GM12892 (cell line): ENCODE measurements at regions not wholly inside any gene's neighbourhood (a gene's known extent, or its start where the extent isn't known, plus 50 kb on each side); places are given as distances from the start of the nearest gene placed in this dataset.
"Not testable (repeated sequence)": the region's sequence is repeated elsewhere in the genome, so short reads cannot be mapped to it uniquely, and the experiment has no call there.

Experiments
- DNase-seq: peaks from one replicate; pipeline ENCODE4 v3.0.0; 2011; ENCODE audit not compliant: insufficient read length
- FAIRE-seq: peaks from 2 replicates; lab custom pipeline; 2011; peaks lifted over from hg19 to GRCh38; lab: Jason Lieb, UNC
- POLR2A ChIP-seq: IDR thresholded peaks from 2 replicates; pipeline ENCODE4 v1.6.1; 2011; ENCODE audit warnings: low read depth, low read length, control low read depth
- POLR2AphosphoS5 ChIP-seq: IDR thresholded peaks from 2 replicates; pipeline ENCODE4 v1.6.1; 2011; ENCODE audit warnings: low read depth, low read length, control low read depth
- TAF1 ChIP-seq: IDR thresholded peaks from 2 replicates; pipeline ENCODE4 v1.6.1; 2011; ENCODE audit warnings: low read depth, mild to moderate bottlenecking, control low read depth, low read length, borderline replicate concordance

DNA sequence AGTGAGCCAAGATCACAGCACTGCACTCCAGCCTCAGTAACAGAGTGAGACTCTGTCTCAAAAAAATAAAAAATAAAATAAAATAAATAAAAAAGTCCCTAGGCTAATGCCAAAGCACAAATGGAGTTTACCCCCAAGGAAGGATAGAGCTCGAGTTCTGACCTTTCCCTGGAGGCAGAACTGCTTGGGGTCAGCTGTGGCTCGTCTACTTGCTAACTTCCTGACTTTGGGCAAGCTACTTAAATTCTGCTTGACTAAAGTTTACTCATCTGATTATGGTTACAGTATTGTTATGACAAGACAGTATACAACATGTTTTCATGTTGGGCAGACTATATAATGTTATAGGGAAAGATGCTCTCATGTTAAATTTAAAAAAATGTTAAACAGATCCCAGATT is 359.2 kb downstream of the DNAH5 start:
- FAIRE-seq, result no peak
- no peak for DNase-seq
- TF ChIP-seq POLR2A, result no peak
- no peak for TF ChIP-seq TAF1
- no peak for TF ChIP-seq POLR2AphosphoS5

DNA sequence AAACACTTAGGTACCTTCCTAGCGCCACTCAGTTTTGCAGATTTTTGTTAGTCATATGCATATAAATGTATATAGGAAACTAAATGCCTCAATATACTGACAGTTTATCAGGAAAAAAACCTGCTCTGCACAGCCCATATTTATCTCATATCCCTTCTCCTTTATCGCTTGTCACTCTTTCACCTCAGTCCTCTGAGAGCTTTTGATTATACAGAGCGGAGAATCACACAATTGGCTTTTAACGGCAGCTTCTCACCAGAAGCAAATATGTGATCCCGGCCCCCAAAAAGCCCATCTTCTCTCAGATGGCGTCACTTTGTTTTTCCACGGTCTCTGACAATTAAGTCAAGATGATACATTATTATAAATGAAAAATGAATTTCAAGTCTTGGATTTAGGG is 362.6 kb downstream of the DNAH5 start:
- FAIRE-seq, result no peak
- DNase-seq, result no peak

DNA sequence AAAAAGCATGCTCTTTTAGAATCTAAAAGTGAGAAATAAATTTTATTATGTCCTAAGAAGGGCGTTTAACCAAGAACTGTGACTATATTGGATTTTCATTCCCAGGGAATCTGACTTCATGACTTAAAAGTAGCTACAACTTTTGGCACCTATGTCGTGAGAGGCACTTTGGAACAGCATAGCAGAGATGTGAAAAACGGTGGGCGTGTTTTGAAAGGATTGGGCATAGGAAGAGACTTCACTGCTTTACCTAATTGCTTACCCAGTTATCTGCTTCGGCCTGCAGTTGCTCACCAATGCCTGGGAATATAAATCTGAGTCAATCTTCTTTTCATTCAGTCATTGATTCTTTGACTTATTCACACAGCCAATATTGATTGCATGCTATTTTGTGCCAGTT is 363.4 kb downstream of the DNAH5 start:
- TF ChIP-seq TAF1, result no peak
- DNase-seq (no peak), FAIRE-seq (no peak)

More for the DNA sequence above, 362.6 kb downstream of the DNAH5 start:
- TF ChIP-seq POLR2A (no peak), TAF1 (no peak), POLR2AphosphoS5 (no peak)

DNA sequence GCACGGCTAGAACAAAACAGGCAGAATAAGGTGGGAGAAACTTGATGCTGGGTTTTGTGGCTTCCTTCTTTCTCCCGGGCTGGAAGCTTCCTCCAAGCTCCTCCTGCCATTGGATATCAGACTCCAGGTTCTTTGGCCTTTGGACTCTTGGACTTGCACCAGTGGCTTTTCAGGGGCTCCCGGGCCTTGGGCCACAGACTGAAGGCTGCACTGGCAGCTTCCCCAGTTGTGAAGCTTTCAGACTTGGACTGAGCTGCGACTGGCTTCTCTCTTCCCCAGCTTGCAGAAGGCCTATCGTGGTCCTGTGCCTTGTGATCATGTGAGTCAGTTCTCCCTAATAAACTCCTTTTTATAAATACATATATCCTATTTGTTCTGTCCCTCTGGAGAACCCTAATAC is 364.4 kb downstream of the DNAH5 start:
- TF ChIP-seq POLR2AphosphoS5 (no peak), TAF1 (no peak), POLR2A (no peak)
- FAIRE-seq (no peak), DNase-seq (no peak)

DNA sequence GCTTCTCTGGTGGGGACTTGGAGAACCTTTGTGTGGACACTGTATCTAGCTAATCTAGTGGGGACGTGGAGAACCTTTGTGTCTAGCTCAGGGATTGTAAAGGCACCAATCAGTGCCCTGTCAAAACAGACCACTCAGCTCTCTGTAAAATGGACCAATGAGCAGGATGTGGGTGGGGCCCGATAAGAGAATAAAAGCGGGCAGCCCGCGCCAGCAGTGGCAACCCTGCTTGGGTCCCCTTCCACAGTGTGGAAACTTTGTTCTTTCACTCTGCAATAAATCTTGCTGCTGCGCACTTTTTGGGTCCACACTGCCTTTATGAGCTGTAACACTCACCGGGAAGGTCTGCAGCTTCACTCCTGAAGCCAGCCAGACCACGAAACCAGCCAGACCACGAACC is 365.4 kb downstream of the DNAH5 start:
- not testable (repeated sequence) for FAIRE-seq, DNase-seq

DNA sequence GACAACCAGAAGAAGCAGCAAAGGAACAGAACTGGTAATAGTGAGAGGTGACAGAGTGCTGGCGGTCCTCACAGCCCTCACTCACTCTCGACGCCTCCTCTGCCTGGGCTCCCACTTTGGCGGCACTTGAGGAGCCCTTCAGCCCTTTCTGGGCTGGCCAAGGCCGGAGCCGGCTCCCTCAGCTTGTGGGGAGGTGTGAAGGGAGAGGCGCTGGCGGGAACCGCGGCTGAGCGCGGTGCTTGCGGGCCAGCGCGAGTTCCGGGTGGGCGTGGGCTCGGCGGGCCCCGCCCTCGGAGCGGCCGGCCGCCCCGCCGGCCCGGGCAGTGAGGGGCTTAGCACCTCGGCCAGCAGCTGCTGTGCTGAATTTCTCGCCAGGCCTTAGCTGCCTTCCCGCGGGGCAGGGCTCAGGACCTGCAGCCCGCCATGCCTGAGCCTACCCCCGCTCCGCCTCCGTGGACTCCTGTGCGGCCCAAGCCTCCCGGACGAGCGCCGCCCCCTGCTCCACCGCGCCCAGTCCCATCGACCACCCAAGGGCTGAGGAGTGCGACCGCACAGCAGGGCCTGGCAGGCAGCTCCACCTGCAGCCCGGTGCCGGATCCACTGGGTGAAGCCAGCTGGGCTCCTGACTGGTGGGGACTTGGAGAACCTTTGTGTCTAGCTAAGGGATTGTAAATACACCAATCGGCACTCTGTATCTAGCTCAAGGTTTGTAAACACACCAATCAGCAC is 366.0 kb downstream of the DNAH5 start:
- not testable (repeated sequence) for FAIRE-seq, DNase-seq

DNA sequence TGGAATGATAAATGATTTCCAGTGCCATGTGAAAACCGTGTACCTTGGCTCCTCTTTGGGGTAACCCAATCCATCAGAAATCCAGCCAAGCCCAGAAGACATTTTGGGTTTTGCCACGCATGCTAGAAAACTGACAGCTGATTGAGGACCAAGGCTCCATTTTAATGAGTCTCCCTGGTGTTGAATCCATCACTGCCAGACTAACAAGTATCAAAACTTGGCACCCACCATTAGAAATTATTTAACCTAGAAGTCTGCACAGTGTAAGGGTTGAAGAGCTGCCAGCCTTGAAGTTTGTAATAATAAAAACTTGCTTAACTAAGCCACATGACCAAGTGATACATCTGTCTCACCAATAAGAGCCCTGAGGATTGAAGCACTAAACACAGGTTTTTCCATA is 369.9 kb downstream of the DNAH5 start:
- DNase-seq (no peak), FAIRE-seq (no peak)
- no peak for TF ChIP-seq POLR2A
- TF ChIP-seq POLR2AphosphoS5, result no peak
- no peak for TF ChIP-seq TAF1

DNA sequence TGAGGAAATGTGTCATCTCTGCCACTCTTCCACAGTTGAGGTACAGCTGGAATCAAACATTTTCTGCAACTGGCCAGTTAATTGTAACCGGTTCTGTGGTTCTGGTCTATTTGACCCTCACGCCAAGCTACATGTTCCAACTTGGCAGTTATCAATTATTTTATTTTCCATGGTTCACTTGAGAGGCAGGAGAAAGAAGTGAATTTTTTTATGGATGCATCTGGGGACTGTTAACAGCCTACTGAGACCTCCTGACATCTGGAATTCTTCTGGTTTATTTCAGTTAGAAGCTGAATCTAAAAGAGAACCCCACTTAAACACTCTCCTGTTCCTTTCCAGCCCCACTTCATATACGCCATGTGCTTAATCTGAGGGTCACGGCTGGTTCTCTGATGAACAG is 372.3 kb downstream of the DNAH5 start:
- TF ChIP-seq POLR2AphosphoS5, result no peak
- DNase-seq, result no peak
- no peak for FAIRE-seq

DNA sequence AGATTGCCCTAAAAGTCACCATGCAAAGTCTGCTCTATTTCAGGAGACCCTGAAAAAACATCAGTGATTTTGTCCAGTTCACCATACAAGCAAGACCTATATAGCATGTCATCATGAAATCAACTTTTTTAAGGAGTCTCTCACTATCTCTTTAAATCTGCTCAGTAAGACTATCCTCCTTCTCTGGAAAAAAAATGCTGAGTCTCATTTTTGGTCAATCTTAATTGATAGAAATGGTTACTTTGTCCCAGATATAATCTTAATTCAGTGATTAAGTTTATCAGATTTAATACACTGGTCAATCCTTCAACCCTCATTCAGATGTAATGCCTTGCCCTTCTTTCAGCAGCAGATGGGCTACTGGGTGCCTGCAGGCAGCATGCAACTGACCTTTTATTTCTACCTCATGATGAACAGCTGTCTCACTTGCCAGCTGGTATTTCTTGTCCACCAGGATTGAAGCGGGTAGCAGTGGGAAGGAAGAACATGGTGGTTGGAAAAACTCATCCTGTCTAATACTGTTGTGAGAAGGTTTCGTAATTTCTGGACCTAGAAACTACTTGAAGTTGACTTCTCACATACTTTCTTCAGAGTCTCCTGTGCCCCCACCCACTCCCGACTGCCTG is 375.3 kb downstream of the DNAH5 start:
- TF ChIP-seq POLR2AphosphoS5 (no peak), POLR2A (no peak), TAF1 (no peak)
- FAIRE-seq (no peak), DNase-seq (no peak)

DNA sequence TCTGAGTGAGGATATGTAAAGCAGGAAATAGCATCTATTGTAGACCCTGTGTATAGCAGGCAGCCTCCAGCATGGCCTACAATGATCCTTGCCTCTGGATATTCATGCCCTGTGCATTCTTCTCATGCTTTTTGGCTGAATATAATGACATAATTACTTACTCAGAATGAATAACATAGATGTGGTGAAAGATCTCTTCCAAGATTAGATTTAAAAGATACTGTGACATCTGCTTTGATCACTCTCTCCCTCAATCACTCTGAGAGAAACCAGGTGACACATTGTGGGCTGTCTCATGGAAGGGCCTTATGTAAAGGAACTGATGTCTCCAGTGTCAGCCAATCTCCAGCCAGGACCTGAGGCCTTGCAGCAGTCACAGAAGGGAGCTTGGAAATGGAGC is 376.7 kb downstream of the DNAH5 start:
- TF ChIP-seq POLR2A (no peak), POLR2AphosphoS5 (no peak), TAF1 (no peak)
- FAIRE-seq, result no peak
- no peak for DNase-seq

DNA sequence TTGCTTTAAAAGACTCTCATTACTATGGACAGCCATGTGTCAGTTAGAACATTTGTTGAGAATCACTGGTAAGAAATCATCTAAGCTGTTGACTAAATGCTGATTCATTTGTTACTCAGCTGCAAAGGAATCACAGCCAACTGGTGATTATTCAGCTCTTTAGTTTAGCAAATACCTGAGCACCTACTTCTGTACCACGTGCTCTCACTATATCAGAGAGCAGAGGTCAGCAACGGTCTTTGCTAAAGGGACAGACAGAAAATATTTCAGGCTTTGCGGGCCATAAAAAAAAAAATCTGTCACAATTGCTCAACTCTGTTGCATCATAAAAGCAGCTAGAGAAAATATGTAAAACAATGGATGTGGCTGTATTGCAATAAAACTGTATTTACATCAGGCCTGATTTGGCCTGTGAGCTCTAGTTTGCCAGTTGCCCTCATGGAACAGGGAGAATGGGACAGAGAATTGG is 377.6 kb downstream of the DNAH5 start:
- FAIRE-seq (no peak), DNase-seq (no peak)
- TF ChIP-seq TAF1 (no peak), POLR2AphosphoS5 (no peak), POLR2A (no peak)

DNA sequence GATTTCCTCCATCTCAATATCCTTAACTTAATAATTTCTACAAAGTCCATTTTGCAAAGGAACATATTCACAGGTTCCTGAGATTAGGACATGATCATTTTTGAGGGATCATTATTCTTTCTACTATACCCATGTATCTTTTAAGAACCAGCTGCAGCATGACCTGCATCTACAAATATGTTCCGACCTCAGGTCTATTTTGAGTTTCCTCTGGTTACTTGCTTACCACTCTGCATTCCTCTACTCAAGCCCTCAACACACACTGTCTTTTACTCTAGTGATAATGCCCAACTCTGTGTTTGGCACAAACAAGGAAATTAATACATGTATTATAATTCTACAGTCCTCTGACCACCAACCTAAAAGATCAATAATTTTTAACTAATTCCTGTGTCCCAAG is 386.1 kb downstream of the DNAH5 start:
- FAIRE-seq (no peak), DNase-seq (no peak)
- TF ChIP-seq POLR2A (no peak), TAF1 (no peak), POLR2AphosphoS5 (no peak)

DNA sequence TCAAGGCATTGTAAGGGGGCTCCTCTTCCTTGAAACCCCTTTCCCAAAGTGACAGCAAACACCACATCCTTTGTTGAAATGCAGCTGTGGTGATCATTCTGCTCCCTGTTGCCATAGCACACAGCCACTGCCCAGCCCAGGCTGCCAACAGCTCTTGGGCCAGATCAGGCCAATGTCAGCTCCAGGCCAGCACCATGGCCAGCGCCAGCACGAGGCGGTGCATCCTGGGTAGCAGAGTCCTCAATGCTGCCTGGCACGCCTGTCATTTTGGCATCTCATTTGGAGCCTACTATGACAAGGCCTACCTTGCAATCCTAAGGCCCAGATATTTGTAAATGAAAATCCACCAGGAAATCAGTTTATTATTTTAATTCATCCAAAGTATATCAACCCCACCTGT is 390.6 kb downstream of the DNAH5 start:
- no peak for DNase-seq
- FAIRE-seq, result no peak
- no peak for TF ChIP-seq POLR2AphosphoS5
- TF ChIP-seq TAF1, result no peak
- TF ChIP-seq POLR2A, result no peak
